ENCODE measurements at regions not wholly inside any gene's neighbourhood (a gene's known extent, or its start where the extent isn't known, plus 50 kb on each side); places are given as distances from the start of the nearest gene placed in this dataset.

DNA sequence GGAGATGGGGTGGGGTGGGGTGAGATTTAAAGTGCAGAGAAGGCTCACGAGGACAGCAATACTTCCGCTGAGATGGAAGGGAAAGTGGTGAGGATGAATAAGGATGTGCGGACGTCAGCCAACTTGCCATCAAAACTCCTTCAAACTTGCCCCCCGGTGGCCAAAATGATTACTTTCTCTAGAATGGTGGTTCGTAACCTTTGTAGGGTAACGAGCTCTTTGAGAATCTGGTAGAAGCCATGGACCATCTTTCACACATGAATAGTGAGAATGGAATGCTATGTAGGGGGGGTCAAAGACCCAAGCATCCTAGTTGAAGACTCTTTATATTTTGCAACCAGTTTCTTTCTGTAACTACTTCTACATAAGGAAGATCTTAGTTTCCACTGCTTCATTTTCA is 245.9 kb upstream of the DDHD1 start:
- TF ChIP-seq, protein P1, sequence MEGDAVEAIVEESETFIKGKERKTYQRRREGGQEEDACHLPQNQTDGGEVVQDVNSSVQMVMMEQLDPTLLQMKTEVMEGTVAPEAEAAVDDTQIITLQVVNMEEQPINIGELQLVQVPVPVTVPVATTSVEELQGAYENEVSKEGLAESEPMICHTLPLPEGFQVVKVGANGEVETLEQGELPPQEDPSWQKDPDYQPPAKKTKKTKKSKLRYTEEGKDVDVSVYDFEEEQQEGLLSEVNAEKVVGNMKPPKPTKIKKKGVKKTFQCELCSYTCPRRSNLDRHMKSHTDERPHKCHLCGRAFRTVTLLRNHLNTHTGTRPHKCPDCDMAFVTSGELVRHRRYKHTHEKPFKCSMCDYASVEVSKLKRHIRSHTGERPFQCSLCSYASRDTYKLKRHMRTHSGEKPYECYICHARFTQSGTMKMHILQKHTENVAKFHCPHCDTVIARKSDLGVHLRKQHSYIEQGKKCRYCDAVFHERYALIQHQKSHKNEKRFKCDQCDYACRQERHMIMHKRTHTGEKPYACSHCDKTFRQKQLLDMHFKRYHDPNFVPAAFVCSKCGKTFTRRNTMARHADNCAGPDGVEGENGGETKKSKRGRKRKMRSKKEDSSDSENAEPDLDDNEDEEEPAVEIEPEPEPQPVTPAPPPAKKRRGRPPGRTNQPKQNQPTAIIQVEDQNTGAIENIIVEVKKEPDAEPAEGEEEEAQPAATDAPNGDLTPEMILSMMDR (IDR thresholded peaks at IDR 0.05), result no peak
- no peak for TF ChIP-seq EP300 (IDR thresholded peaks at IDR 0.05)

All from ovary (tissue), 3 donors.